Uterus (tissue), 3 donors: ENCODE measurements at regions not wholly inside any gene's neighbourhood (a gene's known extent, or its start where the extent isn't known, plus 50 kb on each side); places are given as distances from the start of the nearest gene placed in this dataset.

ENCODE experiments used
- DNase-seq, 2 donors: peaks; one replicate each; pipeline ENCODE4 v3.0.0-alpha.2; 2019 to 2020
- H3K27ac ChIP-seq, 2 donors: fragments of 200-600 bp; sonication (generic); 1 replicate in 1 of 2; 2 replicates in 1 of 2; pipeline ENCODE4 v1.5.1; 2016 to 2018
- H3K27me3 ChIP-seq, 2 donors: fragments of 200-600 bp; sonication (generic); one replicate each; pipeline ENCODE4 v1.5.1; 2018 to 2019; ENCODE audit warnings: control low read depth in 1 of 2
- H3K36me3 ChIP-seq, 2 donors: fragments of 200-600 bp; sonication (generic); one replicate each; pipeline ENCODE4 v1.5.1; 2019; ENCODE audit warnings: control low read depth in 1 of 2
- H3K4me1 ChIP-seq, 2 donors: fragments of 200-600 bp; sonication (generic); one replicate each; pipeline ENCODE4 v1.5.1; 2018 to 2019; ENCODE audit warnings: control low read depth in 1 of 2
- H3K4me3 ChIP-seq, 2 donors: fragments of 200-600 bp; sonication (generic); 1 replicate in 1 of 2; 2 replicates in 1 of 2; pipeline ENCODE4 v1.5.1; 2018 to 2019; ENCODE audit warnings: mild to moderate bottlenecking in 1 of 2
- H3K9me3 ChIP-seq, 2 donors: fragments of 200-600 bp; sonication (generic); one replicate each; pipeline ENCODE4 v1.5.1; 2019; ENCODE audit warnings: control low read depth in 1 of 2
- POLR2A ChIP-seq, 2 donors: fragments of 450-650 bp; IDR thresholded peaks; one replicate each; pipeline ENCODE4 v1.6.1; 2016; ENCODE audit warnings: antibody characterized with exemption in 2 of 2, mild to moderate bottlenecking in 1 of 2, moderate library complexity in 1 of 2
- intact Hi-C: fragments of 100-400 bp; cut with DNase I; formaldehyde crosslinking; loops from one replicate; pipeline ENCODE4 v1.15.1; 2023; ENCODE audit warnings: low total_unique reads
- TF ChIP-seq, protein P1 (sequence below), 4 experiments: fragments of 200-600 bp in 2 of 4; fragments of 450-650 bp in 2 of 4; sonication (generic) in 2 of 4; IDR thresholded peaks; one replicate each; pipeline ENCODE4 v1.5.1; 2016 to 2019; ENCODE audit warnings: antibody characterized with exemption in 4 of 4, mild to moderate bottlenecking in 2 of 4, moderate library complexity in 1 of 4
- donor health status: DM: yes; HTN: yes; CAD: no.

DNA sequence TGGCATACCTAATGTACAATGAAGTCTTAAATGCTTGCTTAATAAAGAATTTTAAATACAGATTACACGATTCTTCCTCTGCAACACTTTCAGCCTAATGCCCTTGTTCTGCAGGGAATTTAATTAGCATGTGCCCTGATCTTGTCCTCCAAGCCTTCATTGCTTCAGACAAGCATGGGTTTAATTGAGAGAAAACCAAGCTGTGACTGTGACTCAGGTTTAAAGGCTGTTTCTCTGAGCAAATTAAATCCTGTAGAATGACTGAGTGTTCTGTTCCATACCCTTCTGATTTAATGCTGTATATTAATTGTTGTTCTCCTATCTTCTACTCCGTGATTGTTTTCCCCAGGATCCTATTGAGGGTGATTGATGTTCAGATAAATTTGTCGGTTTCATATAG lies 269.0 kb upstream of the PRMT6 start:
- no peaks in the 10 kb centered on the region for H3K4me1 ChIP-seq
- DNase-seq: no peak
- H3K4me3 ChIP-seq: no peak overlapping the region
- no peak overlapping the region for H3K27ac ChIP-seq
- no peaks in the 10 kb centered on the region for H3K9me3 ChIP-seq
- no peak for TF ChIP-seq POLR2A (IDR thresholded peaks at IDR 0.05)
- TF ChIP-seq, protein P1, sequence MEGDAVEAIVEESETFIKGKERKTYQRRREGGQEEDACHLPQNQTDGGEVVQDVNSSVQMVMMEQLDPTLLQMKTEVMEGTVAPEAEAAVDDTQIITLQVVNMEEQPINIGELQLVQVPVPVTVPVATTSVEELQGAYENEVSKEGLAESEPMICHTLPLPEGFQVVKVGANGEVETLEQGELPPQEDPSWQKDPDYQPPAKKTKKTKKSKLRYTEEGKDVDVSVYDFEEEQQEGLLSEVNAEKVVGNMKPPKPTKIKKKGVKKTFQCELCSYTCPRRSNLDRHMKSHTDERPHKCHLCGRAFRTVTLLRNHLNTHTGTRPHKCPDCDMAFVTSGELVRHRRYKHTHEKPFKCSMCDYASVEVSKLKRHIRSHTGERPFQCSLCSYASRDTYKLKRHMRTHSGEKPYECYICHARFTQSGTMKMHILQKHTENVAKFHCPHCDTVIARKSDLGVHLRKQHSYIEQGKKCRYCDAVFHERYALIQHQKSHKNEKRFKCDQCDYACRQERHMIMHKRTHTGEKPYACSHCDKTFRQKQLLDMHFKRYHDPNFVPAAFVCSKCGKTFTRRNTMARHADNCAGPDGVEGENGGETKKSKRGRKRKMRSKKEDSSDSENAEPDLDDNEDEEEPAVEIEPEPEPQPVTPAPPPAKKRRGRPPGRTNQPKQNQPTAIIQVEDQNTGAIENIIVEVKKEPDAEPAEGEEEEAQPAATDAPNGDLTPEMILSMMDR (IDR thresholded peaks at IDR 0.05): no peak
- intact Hi-C loops: no loop called here
- H3K27me3 ChIP-seq: no peaks in the 10 kb centered on the region
- no peaks in the 10 kb centered on the region for H3K36me3 ChIP-seq

DNA sequence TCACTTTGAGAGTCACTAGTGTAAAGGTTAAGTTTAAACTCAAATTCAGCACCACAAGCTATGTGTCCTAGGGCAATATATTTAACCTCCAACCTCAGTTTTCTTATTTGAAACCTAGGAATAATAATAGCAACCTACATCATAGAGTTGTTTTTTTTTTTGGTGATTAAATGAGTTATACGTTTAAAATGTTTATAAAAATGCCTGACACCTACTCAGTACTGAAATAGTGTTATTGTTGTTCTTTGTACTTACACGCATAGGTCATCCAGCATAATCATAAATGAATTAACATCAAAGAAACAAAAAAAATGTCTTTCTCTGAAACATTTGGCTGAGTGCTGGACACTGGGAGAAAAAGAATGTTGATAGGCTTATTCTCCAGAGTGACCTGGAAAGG lies 266.8 kb upstream of the PRMT6 start:
- no peak for DNase-seq
- intact Hi-C loops: no loop called here
- H3K27me3 ChIP-seq: no peaks in the 10 kb centered on the region
- no peaks in the 10 kb centered on the region for H3K4me1 ChIP-seq
- no peak overlapping the region for H3K27ac ChIP-seq
- H3K36me3 ChIP-seq: no peaks in the 10 kb centered on the region
- no peaks in the 10 kb centered on the region for H3K9me3 ChIP-seq
- TF ChIP-seq, protein P1 (IDR thresholded peaks at IDR 0.05): no peak
- no peak for TF ChIP-seq POLR2A (IDR thresholded peaks at IDR 0.05)
- no peak overlapping the region for H3K4me3 ChIP-seq

- H3K4me1 ChIP-seq: no peaks in the 10 kb centered on the region
- no peaks in the 10 kb centered on the region for H3K9me3 ChIP-seq
- intact Hi-C loops: no loop called here
- H3K36me3 ChIP-seq: no peaks in the 10 kb centered on the region
- no peaks in the 10 kb centered on the region for H3K27me3 ChIP-seq
- TF ChIP-seq, protein P1 (IDR thresholded peaks at IDR 0.05): no peak
- TF ChIP-seq POLR2A (IDR thresholded peaks at IDR 0.05): no peak
- no peak overlapping the region for H3K4me3 ChIP-seq
- no peak for DNase-seq
- no peak overlapping the region for H3K27ac ChIP-seq
Observed at GRCh38 chr1:106791041-106791440, 265.4 kb upstream of the PRMT6 start.

DNA sequence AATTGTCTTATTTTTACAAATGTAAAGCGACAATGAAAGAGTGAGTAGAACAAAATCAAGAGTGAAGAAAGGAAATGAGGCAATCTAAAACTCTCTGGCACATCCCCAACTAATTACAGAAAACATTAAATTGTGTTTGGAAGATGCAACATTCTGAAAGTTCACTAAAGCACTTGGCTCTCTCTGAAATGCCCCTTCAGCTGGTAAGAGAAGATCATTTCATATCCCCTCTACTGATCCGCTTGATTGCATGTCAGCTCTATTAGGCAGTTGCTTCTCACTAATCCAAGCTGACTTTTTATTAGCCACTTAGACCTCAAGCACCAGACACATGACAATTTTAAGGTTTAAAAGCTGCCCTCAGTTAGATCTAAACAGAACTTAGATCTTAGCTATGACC lies 262.8 kb upstream of the PRMT6 start:
- no peak for DNase-seq
- intact Hi-C loops: no loop called here
- no peaks in the 10 kb centered on the region for H3K9me3 ChIP-seq
- H3K4me1 ChIP-seq: no peaks in the 10 kb centered on the region
- no peaks in the 10 kb centered on the region for H3K36me3 ChIP-seq
- TF ChIP-seq, protein P1 (IDR thresholded peaks at IDR 0.05): no peak
- no peak for TF ChIP-seq POLR2A (IDR thresholded peaks at IDR 0.05)
- no peak overlapping the region for H3K4me3 ChIP-seq
- H3K27ac ChIP-seq: no peak overlapping the region
- no peaks in the 10 kb centered on the region for H3K27me3 ChIP-seq

- TF ChIP-seq, protein P1 (IDR thresholded peaks at IDR 0.05): no peak
- no peak for TF ChIP-seq POLR2A (IDR thresholded peaks at IDR 0.05)
- Histone ChIP-seq H3K4me1 (no peaks in the 10 kb centered on the region), H3K36me3 (no peaks in the 10 kb centered on the region), H3K27me3 (no peaks in the 10 kb centered on the region), H3K27ac (no peak overlapping the region), H3K9me3 (no peaks in the 10 kb centered on the region), H3K4me3 (no peak overlapping the region)
- DNase-seq: no peak
- intact Hi-C loops: no loop called here
Observed at GRCh38 chr1:106798991-106799390, 257.5 kb upstream of the PRMT6 start.
